ENCODE measurements at regions not wholly inside any gene's neighbourhood (a gene's known extent, or its start where the extent isn't known, plus 50 kb on each side); places are given as distances from the start of the nearest gene placed in this dataset.

DNA sequence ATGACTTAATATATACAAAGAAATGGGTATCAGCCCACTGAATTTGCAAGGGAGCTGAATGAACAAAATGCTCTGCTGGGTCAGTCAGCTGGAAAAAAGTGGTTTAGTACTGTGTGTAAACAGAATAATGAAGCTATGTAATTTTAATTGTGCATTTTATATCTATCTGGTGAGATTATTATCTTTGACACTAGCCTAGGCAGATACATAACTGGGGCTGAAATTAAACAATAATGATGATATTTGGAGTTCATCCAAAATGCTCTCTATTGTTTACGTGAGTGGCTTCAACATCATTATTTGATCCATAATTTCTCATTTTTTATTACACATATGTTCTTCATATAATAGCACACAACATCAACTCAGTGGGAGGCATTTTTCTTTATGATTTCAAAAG lies 208.5 kb upstream of the SNX7 start:
- no peak for TF ChIP-seq CTCF (conservative IDR thresholded peaks at IDR 0.05; ENCODE audit: low read depth, low read length)
- no peak for TF ChIP-seq EZH2 (IDR thresholded peaks at IDR 0.05; ENCODE audit: borderline replicate concordance, low read depth, low read length, poor library complexity, severe bottlenecking)

Measured in A673 (cell line).